GM12865 (cell line): ENCODE measurements at regions not wholly inside any gene's neighbourhood (a gene's known extent, or its start where the extent isn't known, plus 50 kb on each side); places are given as distances from the start of the nearest gene placed in this dataset.

Experiments
- DNase-seq: peaks from one replicate; pipeline ENCODE4 v3.0.0; 2010; ENCODE audit warnings: low read depth
- H3K4me3 ChIP-seq: 2 replicates; pipeline ENCODE4 v1.5.1; 2011; ENCODE audit warnings: mild to moderate bottlenecking, low read depth, low read length, control low read depth
- CTCF ChIP-seq: IDR thresholded peaks from 2 replicates; pipeline ENCODE4 v1.5.1; 2011; ENCODE audit warnings: low read length, control low read depth, low read depth, inconsistent platforms; ENCODE audit not compliant: insufficient read depth; ENCODE audit errors: missing control alignments

GRCh38 chr5:144004146-144004545 is 166.3 kb downstream of the YIPF5 start:
- DNase-seq = no peak
- no peak for TF ChIP-seq CTCF

GRCh38 chr5:144004751-144005150 is 165.7 kb downstream of the YIPF5 start:
- TF ChIP-seq CTCF = no peak
- no peak for DNase-seq
- H3K4me3 ChIP-seq = no peak overlapping the region

More at GRCh38 chr5:144004146-144004545, 166.3 kb downstream of the YIPF5 start:
- no peak overlapping the region for H3K4me3 ChIP-seq

GRCh38 chr5:144009116-144009515 is 161.3 kb downstream of the YIPF5 start:
- DNase-seq = no peak
- no peak overlapping the region for H3K4me3 ChIP-seq
- no peak for TF ChIP-seq CTCF

GRCh38 chr5:144011388-144011787 is 159.1 kb downstream of the YIPF5 start:
- TF ChIP-seq CTCF = no peak
- no peak for DNase-seq
- H3K4me3 ChIP-seq = no peak overlapping the region

GRCh38 chr5:144013816-144014215 is 156.6 kb downstream of the YIPF5 start:
- no peak for TF ChIP-seq CTCF
- no peak for DNase-seq
- no peak overlapping the region for H3K4me3 ChIP-seq

- no peak overlapping the region for H3K4me3 ChIP-seq
- no peak for DNase-seq
- no peak for TF ChIP-seq CTCF
Measured at GRCh38 chr5:144015961-144016360, 154.5 kb downstream of the YIPF5 start.

- DNase-seq = no peak
- no peak overlapping the region for H3K4me3 ChIP-seq
- no peak for TF ChIP-seq CTCF
Measured at GRCh38 chr5:144017119-144017518, 153.3 kb downstream of the YIPF5 start.
